Choroid plexus epithelial cell (primary cell): ENCODE measurements at regions not wholly inside any gene's neighbourhood (a gene's known extent, or its start where the extent isn't known, plus 50 kb on each side); places are given as distances from the start of the nearest gene placed in this dataset.
A peak's percentile ranks its signal among the peaks of the same experiment; 100 is the strongest.

Source experiments
- DNase-seq: peaks from one replicate; pipeline ENCODE4 v3.0.0-alpha.2; 2010; ENCODE audit warnings: low read depth
- H3K4me3 ChIP-seq: 2 replicates; pipeline ENCODE4 v1.5.1; 2011; ENCODE audit warnings: low read depth, mild to moderate bottlenecking, control low read depth, low read length, moderate library complexity
- TF ChIP-seq, protein P1 (sequence below): conservative IDR thresholded peaks from 2 replicates; pipeline ENCODE4 v1.5.1; 2011; ENCODE audit warnings: low read depth, mild to moderate bottlenecking, control low read depth, inconsistent platforms, low read length, moderate library complexity

DNA sequence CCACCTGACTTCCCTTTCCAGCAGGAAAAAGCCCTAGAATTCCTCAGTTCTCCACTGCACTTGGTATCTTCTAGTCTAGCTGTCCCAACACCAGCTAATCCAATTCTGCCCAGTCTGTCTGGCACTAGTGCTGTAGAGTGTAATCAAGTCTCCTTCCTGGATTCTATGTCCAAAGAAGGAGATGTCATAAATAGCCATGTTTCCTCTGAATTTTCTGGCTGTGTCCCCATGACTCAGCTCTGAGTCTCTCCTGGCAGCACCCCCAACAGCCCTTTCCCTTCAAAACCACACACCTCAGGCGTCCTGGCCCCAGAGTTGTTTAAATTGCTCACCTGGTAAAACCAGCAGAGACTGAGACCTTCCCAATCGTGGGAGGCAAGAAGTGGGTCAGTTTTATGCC lies 197.2 kb downstream of the GRXCR1 start:
- no peak for DNase-seq
- TF ChIP-seq, protein P1, sequence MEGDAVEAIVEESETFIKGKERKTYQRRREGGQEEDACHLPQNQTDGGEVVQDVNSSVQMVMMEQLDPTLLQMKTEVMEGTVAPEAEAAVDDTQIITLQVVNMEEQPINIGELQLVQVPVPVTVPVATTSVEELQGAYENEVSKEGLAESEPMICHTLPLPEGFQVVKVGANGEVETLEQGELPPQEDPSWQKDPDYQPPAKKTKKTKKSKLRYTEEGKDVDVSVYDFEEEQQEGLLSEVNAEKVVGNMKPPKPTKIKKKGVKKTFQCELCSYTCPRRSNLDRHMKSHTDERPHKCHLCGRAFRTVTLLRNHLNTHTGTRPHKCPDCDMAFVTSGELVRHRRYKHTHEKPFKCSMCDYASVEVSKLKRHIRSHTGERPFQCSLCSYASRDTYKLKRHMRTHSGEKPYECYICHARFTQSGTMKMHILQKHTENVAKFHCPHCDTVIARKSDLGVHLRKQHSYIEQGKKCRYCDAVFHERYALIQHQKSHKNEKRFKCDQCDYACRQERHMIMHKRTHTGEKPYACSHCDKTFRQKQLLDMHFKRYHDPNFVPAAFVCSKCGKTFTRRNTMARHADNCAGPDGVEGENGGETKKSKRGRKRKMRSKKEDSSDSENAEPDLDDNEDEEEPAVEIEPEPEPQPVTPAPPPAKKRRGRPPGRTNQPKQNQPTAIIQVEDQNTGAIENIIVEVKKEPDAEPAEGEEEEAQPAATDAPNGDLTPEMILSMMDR = no peak
- H3K4me3 ChIP-seq = no peak overlapping the region

DNA sequence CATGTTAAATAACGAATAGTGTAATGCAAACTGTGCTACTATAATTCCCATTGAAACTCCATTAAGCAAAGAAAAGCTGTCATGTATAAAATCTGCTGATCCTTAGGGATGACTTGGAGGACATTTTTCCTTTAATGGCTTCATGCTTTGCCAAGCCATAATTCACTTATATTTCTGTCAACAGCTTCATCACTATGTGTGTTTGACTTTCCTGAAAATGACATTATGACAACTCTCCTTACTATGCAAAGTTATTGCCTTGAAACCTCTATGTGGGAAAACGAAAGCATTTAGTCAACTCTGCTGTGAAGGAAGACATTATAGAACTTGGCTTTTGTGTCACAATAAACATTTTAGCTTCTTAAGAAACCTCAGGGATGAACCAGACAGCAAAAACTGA lies 210.5 kb downstream of the GRXCR1 start:
- H3K4me3 ChIP-seq = no peak overlapping the region
- DNase-seq = no peak
- TF ChIP-seq, protein P1 = no peak

DNA sequence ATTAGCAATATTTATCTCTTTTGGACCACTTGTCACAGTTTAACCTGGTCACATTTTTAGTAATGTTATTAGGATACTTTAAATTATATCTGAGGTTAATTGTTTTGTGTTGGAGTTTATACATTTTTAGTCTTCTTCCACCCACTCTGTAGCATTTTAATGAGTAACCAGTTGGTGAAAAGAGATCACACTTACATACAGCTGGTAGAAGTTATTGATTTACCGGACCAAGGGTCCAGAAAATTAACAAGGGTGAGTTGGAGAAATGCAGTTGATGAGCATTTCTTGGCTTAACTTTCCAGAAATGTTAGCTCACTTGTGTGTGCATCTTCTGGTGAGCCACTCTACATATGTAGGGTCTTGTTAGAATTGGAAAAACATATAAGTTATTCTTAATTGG lies 219.6 kb downstream of the GRXCR1 start:
- TF ChIP-seq, protein P1 = no peak
- no peak for DNase-seq
- no peak overlapping the region for H3K4me3 ChIP-seq

DNA sequence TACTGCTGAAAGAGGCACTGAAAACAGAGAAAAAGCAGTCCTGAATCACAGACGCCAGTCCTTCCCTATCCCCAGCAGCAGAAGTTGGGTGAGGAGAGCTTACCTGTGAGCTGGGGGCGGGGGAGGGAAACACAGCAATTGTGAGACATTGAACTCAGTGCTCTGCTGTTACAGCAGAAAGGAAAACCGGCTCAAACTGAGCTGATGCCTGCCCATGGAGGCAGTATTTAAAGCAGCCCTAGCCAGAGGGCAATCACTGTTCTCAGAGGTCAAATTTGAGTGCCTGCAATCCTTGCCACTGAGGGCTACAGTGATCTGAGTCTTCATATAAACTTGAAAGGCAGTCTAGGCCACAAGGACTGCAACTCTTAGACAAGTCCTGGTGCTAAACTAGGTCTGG lies 220.7 kb downstream of the GRXCR1 start:
- TF ChIP-seq, protein P1 = no peak
- DNase-seq = no peak
- no peak overlapping the region for H3K4me3 ChIP-seq

DNA sequence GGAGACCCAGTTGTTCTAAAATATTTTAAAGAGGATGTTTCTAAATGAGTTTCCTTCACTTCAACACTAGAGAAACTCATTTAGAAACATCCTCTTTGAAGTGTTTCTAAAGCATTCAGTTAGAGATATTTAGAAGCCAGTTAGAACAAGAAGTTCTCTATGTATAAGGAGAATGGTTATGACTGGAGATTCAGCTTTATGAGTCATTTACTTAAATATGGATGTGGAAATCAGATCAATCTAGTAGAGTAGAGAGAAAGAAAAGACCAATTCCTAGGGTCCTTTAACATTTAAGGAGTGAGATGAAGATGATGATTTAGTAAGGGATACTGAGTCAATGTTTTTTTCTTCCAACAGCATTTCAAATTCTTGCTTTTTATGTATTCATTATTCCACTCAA lies 234.1 kb downstream of the GRXCR1 start:
- no peak overlapping the region for H3K4me3 ChIP-seq
- TF ChIP-seq, protein P1 = no peak
- DNase-seq = no peak

DNA sequence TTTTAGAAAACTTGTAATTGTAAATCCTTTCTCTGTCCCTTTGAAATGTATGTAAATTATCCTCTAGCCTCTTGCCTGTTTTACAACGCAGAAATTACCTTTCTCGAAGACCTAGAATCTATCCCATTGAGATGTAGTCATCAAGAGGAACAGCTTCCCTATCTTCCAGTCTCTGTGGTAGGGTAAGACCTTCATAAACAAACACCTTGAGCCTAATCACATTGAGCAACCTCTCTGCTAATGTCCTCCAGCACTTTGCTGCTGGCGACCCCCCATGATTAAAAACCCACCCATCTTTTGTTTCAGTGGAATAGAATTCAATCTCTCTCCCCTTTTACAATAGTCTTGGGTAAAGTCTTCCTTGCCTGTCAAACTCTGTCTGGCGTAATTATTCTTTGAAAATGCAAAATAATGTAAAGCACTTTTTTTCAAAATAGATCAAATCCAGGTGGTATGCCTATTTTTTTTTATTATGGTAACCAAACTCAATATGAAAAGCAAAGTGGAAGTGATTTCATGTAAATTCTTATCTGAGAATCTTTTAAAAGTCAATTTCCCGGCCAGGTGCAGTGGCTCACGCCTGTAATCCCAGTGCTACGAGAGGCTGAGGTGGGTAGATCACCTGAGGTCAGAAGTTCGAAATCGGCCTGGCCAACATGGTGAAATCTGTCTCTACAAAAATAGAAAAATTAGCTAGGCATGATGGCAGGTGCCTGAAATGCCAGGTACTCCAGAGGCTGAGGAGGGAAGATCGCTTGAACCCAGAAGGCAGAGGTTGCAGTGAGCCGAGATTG lies 237.9 kb downstream of the GRXCR1 start:
- H3K4me3 ChIP-seq = no peak overlapping the region
- TF ChIP-seq, protein P1 = no peak
- no peak for DNase-seq

DNA sequence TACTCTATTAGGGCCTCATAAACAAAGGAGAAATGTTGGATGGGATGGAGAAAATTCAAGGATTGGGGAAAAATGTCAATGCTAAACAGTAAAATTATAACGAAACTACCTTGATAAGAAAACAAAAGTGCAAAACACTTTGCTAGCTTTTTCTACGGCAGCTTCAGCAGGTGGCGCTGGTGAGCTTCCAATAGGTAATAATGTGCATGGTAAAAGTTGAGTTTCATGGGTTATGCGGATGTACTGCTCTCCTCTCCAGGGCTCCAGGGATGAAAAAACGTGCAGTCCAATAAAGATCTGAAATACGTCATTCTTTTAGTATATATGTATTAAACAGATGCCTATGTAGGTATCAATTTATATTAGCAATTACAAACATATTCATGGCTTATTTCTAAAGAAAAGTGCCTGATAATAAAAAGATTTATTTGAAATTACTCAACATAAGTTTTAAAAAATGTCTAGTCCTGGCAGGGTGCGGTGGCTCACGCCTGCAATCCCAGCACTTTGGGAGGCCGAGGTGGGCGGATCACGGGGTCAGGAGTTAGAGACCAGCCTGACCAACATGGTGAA lies 239.6 kb downstream of the GRXCR1 start:
- peak; percentile 80 for DNase-seq

More for the DNA sequence above, 239.6 kb downstream of the GRXCR1 start:
- TF ChIP-seq, protein P1 = peak; percentile 93
- no peak overlapping the region for H3K4me3 ChIP-seq
